GM23248 (cell line): ENCODE measurements at regions not wholly inside any gene's neighbourhood (a gene's known extent, or its start where the extent isn't known, plus 50 kb on each side); places are given as distances from the start of the nearest gene placed in this dataset.
A peak's percentile ranks its signal among the peaks of the same experiment; 100 is the strongest.

ENCODE experiments used
- DNase-seq: peaks from one replicate; pipeline ENCODE4 v3.0.0-alpha.2; 2015
- H2AFZ ChIP-seq: fragments of 200-600 bp; sonication (generic); 2 replicates; pipeline ENCODE4 v1.6.1; 2016; ENCODE audit warnings: antibody characterized with exemption
- H3F3A ChIP-seq: fragments of 200-600 bp; sonication (generic); 2 replicates; pipeline ENCODE4 v1.6.1; 2016; ENCODE audit warnings: mild to moderate bottlenecking, antibody characterized with exemption, mixed run types; ENCODE audit not compliant: insufficient read depth
- H3K27ac ChIP-seq: fragments of 200-600 bp; sonication (generic); 2 replicates; pipeline ENCODE4 v1.5.1; 2016; ENCODE audit warnings: mild to moderate bottlenecking
- H3K27me3 ChIP-seq: fragments of 200-600 bp; sonication (generic); replicated peaks from 2 replicates; pipeline ENCODE4 v1.6.1; 2016; ENCODE audit warnings: mild to moderate bottlenecking; ENCODE audit not compliant: insufficient read depth
- H3K36me3 ChIP-seq: fragments of 200-600 bp; sonication (generic); 2 replicates; pipeline ENCODE4 v1.6.1; 2016; ENCODE audit warnings: low read depth, mild to moderate bottlenecking
- H3K4me1 ChIP-seq: fragments of 200-600 bp; sonication (generic); 2 replicates; pipeline ENCODE4 v1.6.1; 2016; ENCODE audit warnings: mild to moderate bottlenecking; ENCODE audit not compliant: insufficient read depth
- H3K4me2 ChIP-seq: fragments of 200-600 bp; sonication (generic); one replicate; pipeline ENCODE4 v1.6.1; 2016; ENCODE audit warnings: mild to moderate bottlenecking; ENCODE audit not compliant: unreplicated experiment
- H3K4me3 ChIP-seq: fragments of 200-600 bp; sonication (generic); 2 replicates; pipeline ENCODE4 v1.5.1; 2016; ENCODE audit warnings: mild to moderate bottlenecking
- H3K79me2 ChIP-seq: fragments of 200-600 bp; sonication (generic); 2 replicates; pipeline ENCODE4 v1.6.1; 2016; ENCODE audit warnings: mild to moderate bottlenecking; ENCODE audit not compliant: insufficient read depth
- H3K9ac ChIP-seq: fragments of 200-600 bp; sonication (generic); 2 replicates; pipeline ENCODE4 v1.6.1; 2016; ENCODE audit warnings: mild to moderate bottlenecking
- H3K9me2 ChIP-seq: fragments of 200-600 bp; sonication (generic); 2 replicates; pipeline ENCODE4 v1.6.1; 2016; ENCODE audit warnings: mixed run types, mild to moderate bottlenecking, moderate library complexity; ENCODE audit not compliant: insufficient read depth
- H3K9me3 ChIP-seq: fragments of 200-600 bp; sonication (generic); one replicate; pipeline ENCODE4 v1.6.1; 2017; ENCODE audit warnings: low read depth
- H4K20me1 ChIP-seq: fragments of 200-600 bp; sonication (generic); 2 replicates; pipeline ENCODE4 v1.6.0; 2016; ENCODE audit not compliant: insufficient read depth
- EZH2 ChIP-seq: fragments of 200-600 bp; sonication (generic); IDR thresholded peaks from 2 replicates; pipeline ENCODE4 v1.6.1; 2018; ENCODE audit warnings: antibody characterized with exemption, mild to moderate bottlenecking; ENCODE audit not compliant: insufficient read depth, poor library complexity, severe bottlenecking
- EZH2phosphoT487 ChIP-seq: fragments of 200-600 bp; sonication (generic); IDR thresholded peaks from 2 replicates; pipeline ENCODE4 v1.6.1; 2018; ENCODE audit warnings: antibody characterized with exemption, moderate library complexity, mild to moderate bottlenecking, low read depth; ENCODE audit not compliant: insufficient read depth
- WGBS, 2 experiments: methylation state at CpG; one replicate each; pipeline ENCODE4 v1.1.6; 2015 to 2017; ENCODE audit warnings: low lambda C conversion rate in 2 of 2, low coverage in 1 of 2; ENCODE audit errors: missing lambda C conversion rate in 2 of 2; 5-methylcytosine and 5-hydroxymethylcytosine counted together
- in situ Hi-C: fragments of 300-500 bp; cut with MboI; formaldehyde crosslinking; loops from 2 replicates; pipeline ENCODE4 v1.15.0; 2020

DNA sequence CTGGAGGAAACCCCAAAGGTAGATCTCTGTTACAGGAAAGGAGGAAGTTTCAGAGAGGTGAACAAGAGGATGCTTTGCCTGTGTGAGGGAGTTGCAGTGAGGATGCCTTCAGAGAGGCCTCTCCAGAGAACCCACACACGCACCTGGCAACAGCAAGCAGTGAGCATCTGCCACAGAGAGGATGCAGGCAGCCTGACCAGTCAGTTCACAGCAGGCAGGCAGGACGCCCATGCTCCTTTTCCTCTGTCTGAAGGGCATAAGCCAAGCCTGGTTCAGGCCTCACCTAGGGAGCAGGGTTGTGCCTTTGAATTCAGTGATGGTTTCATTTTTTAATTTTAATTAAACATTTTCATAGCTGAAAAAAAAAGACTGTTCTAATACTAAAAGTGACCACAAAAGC, 346.0 kb upstream of the MARCKS start:
- in situ Hi-C loops: no loop called here
- H2AFZ ChIP-seq: no peak overlapping the region
- WGBS, 2 experiments: 88 to 97% methylated on average over 2 of the region's 2 CpGs

DNA sequence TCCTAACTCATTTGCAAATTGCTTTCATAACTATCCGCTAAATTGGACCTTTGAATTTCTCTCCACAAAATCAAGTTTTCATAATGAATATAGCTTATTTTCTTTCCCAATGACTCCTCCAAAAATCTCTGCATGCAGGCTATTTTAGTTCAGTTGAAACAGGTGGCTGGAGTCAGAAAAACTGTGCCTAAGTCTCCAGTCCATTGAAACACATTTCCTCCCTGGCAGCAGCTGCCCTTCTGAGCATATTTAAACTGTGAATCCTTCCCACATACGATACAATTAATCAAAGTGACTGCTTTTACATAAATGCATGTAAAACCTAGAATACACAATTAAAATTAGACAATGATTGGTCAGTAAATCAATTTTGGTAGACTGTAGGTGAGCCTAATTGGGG, 344.6 kb upstream of the MARCKS start:
- Histone ChIP-seq H3K9me2 (no peaks in the 10 kb centered on the region), H3K27me3 (no peaks in the 10 kb centered on the region), H3K9ac (no peak overlapping the region), H3K4me1 (no peaks in the 10 kb centered on the region), H2AFZ (no peak overlapping the region), H3K79me2 (no peaks in the 10 kb centered on the region), H3K9me3 (no peaks in the 10 kb centered on the region), H4K20me1 (no peaks in the 10 kb centered on the region), H3F3A (no peaks in the 10 kb centered on the region), H3K4me3 (no peak overlapping the region), H3K36me3 (no peaks in the 10 kb centered on the region), H3K4me2 (no peak overlapping the region), H3K27ac (no peak overlapping the region)
- DNase-seq: no peak
- no peak for TF ChIP-seq EZH2phosphoT487
- no peak for TF ChIP-seq EZH2
- WGBS, 2 experiments: 89 to 95% methylated on average over 2 of the region's 2 CpGs
- in situ Hi-C loops: no loop called here

More for the DNA sequence above, 346.0 kb upstream of the MARCKS start:
- Histone ChIP-seq H3K4me1 (no peaks in the 10 kb centered on the region), H3K9me2 (no peaks in the 10 kb centered on the region), H3K9me3 (no peaks in the 10 kb centered on the region), H3K9ac (no peak overlapping the region), H3K27ac (no peak overlapping the region), H3K27me3 (no peaks in the 10 kb centered on the region), H3K4me3 (no peak overlapping the region), H4K20me1 (no peaks in the 10 kb centered on the region), H3K79me2 (no peaks in the 10 kb centered on the region), H3K36me3 (no peaks in the 10 kb centered on the region), H3F3A (no peaks in the 10 kb centered on the region), H3K4me2 (no peak overlapping the region)
- DNase-seq: no peak
- TF ChIP-seq EZH2phosphoT487 (no peak), EZH2 (no peak)

DNA sequence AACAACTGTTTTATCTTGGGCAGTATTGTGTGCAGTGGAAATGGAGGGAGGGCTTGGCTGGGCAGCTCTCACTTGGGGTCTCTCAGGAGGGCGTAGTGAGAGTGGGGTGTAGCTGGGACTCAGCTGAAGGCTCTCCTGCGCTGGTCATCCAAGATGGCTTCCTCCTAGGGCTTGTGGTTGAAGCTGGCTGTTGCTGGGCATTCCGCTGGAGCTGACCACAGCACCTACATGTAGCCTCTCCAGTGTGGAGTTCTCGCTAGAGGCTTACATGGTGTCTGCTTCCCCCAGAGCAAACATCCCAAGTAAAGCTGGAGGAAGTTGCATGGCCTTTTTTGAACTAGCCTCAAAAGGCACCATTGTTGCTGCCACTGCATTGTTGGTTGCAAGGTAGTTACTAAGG, 344.1 kb upstream of the MARCKS start:
- Histone ChIP-seq H2AFZ (no peak overlapping the region), H3F3A (no peaks in the 10 kb centered on the region), H4K20me1 (no peaks in the 10 kb centered on the region), H3K27me3 (no peaks in the 10 kb centered on the region), H3K36me3 (no peaks in the 10 kb centered on the region), H3K9ac (no peak overlapping the region), H3K27ac (no peak overlapping the region), H3K79me2 (no peaks in the 10 kb centered on the region), H3K9me2 (no peaks in the 10 kb centered on the region), H3K4me1 (no peaks in the 10 kb centered on the region), H3K4me3 (no peak overlapping the region), H3K9me3 (no peaks in the 10 kb centered on the region), H3K4me2 (no peak overlapping the region)
- no peak for DNase-seq
- 92 to 97% methylated on average over 4 of the region's 4 CpGs for WGBS, 2 experiments
- in situ Hi-C loops: no loop called here
- no peak for TF ChIP-seq EZH2phosphoT487
- no peak for TF ChIP-seq EZH2

DNA sequence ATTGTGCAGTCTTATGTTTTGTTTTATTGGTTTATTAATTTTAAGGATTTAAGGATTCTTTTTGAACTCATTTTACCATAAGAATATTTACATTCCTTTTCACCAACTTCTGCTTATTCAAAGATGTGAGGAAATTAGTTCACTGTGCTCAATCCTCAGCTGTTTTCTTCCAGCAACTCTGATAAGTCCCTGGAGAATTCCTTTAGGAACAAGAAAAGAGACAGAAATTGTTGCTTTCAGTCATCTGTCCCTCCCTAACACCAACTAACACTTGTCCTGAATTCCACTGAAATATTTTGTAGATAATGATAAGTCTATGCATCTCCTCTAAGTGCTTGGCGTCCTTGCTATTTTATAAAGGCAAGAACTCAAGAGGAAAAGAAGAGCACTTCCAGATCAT, 334.8 kb upstream of the MARCKS start:
- WGBS, 2 experiments: 96 to 100% methylated on average over 1 of the region's 1 CpG
- no peak for DNase-seq
- in situ Hi-C loops: no loop called here

DNA sequence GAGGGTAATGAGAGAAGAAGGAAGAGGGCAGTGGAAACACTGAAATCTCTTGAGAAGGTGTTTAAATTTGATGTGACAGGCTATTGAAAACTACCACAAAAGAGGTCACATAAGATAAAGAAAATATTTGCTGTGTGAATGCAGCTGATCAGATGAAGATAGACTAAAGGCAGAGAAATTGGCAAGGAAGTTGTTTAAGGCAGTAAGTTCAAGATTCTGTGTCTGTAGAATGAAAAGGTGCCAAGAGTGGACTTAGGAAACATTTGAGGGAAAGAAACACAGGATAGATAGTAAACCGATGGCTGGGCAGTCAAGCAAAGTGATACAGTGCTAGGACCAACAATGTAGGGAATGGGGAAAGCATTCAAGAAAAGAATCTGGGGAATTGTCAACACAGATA, 332.3 kb upstream of the MARCKS start:
- 68 to 72% methylated on average over 1 of the region's 1 CpG for WGBS, 2 experiments
- Histone ChIP-seq H3K4me2 (no peak overlapping the region), H3K4me1 (peaks cover 9% of the 10 kb centered on the region), H3K9ac (no peak overlapping the region), H3K4me3 (no peak overlapping the region), H3K27me3 (no peaks in the 10 kb centered on the region), H3K27ac (no peak overlapping the region), H2AFZ (no peak overlapping the region), H3K79me2 (no peaks in the 10 kb centered on the region), H3K9me3 (no peaks in the 10 kb centered on the region), H3F3A (peaks cover 13% of the 10 kb centered on the region), H3K9me2 (no peaks in the 10 kb centered on the region), H3K36me3 (no peaks in the 10 kb centered on the region), H4K20me1 (no peaks in the 10 kb centered on the region)
- in situ Hi-C loops: no loop called here
- DNase-seq: no peak
- TF ChIP-seq EZH2: no peak
- TF ChIP-seq EZH2phosphoT487: no peak

More for the DNA sequence above, 334.8 kb upstream of the MARCKS start:
- Histone ChIP-seq H2AFZ (peak overlapping the region; percentile 38; the same call in 1 of the 2 replicates), H3K9me3 (no peaks in the 10 kb centered on the region), H3K4me3 (no peak overlapping the region), H3K9me2 (no peaks in the 10 kb centered on the region), H3K79me2 (no peaks in the 10 kb centered on the region), H3K27me3 (no peaks in the 10 kb centered on the region), H3K4me1 (no peaks in the 10 kb centered on the region), H3K4me2 (no peak overlapping the region), H3K36me3 (no peaks in the 10 kb centered on the region), H3F3A (no peaks in the 10 kb centered on the region), H3K27ac (no peak overlapping the region), H3K9ac (no peak overlapping the region), H4K20me1 (no peaks in the 10 kb centered on the region)
- TF ChIP-seq EZH2phosphoT487 (no peak), EZH2 (no peak)
